ENCODE measurements at regions not wholly inside any gene's neighbourhood (a gene's known extent, or its start where the extent isn't known, plus 50 kb on each side); places are given as distances from the start of the nearest gene placed in this dataset.
A peak's percentile ranks its signal among the peaks of the same experiment; 100 is the strongest.

GRCh38 chr2:176508374-176508773, 239.1 kb downstream of the MTX2 start:
- no peak for DNase-seq

DNA sequence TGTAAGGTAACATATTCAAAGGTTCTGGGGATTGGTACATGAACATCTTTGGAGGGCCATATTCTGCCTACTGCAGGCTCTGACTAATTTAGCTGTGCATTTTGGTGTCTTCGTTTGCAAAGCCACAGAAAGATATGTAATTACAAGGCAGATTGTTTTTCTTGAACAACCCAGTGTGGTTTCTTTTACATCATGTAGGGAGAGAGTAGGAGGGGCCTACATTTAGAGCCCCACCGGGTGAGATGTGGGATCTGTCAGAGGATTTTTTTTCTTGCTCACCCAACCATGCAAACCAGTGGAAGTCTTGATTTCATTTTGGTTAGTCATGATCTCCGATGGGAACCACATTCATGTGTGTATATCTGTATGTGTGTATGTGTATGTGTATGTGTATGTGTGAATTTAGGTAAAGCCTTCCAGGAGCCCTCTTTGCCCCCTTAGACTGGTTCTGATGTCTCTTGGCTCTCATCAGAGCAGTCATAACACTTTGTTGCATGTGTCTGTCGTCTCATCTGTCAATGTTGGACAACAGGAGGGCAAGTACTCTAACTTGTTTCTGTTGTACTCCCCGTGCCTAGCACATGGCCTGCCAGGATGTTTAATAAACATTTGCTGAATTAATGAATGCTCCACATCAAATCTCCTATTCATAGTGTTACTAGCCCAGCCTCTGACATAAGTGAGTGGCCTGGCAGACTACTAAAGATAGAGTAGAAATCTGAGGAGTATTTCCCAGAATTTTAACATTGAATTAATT, 239.9 kb downstream of the MTX2 start:
- peak; percentile 91 for DNase-seq

DNA sequence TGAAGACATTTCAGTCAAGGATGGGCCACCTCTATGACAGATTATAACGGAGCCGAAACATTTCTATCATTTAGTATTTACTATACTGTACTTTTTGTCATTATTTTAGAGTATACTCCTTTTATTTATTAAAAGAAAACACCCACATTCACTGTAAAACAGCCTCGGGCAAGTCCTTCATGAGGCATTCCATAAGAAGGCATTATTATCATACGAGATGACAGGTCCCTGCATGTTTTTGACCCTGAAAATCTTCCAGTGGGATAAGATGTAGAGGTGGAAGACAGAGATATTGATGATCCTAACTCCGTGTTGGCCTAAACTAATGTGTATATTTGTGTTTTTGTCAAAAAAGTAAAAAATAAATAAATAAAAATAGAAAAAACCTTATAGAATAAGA, 245.0 kb downstream of the MTX2 start:
- no peak for DNase-seq

- DNase-seq: peak; percentile 36
These were observed 245.7 kb downstream of the MTX2 start for GRCh38 chr2:176514805-176515500.

DNA sequence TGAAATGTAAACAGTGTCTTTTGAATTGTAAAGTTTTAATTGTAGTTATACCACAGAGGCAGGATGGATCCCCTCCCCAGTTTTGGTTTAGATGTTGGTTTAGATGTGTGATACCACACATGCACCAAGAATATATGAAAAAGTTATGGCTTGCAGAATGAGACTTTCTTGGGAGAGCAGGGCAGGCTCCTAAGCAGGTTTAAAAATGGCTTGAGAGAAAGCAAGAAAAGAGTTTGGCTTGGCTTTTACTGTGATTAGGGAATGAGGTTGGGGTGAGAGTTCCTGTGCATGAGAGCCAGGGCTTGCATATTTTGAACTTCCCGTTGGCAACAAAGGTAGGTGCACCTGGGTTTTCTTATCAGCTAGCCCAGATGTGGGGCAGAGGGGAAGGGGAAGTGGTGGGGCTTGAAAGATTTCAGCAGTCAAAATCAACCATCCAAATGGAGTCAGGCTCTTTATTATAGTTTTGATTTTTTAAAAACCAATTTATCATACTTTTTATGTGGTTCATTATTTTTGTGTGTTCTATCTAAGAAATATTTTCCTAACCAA, 246.9 kb downstream of the MTX2 start:
- no peak for DNase-seq

DNA sequence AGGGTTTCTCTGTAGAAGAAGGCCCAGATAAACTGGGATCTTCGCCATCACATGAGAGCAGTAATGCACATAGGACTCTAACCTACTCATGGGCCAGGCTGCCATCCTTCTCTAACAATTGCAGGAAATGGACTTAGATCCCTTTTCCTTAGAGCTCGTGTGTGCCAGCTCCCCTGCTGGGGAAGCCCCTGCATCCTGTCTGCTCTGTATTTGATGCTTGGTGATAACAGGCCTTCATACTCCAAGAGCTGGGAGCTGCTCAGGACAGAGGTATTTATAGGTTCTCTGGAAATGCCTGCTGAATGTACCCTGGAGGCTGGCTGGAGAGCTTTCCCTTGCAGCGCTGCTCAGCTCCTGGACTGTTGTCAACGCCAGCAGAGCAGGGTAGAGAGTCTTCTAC, 249.6 kb downstream of the MTX2 start:
- DNase-seq: peak; percentile 51

GRCh38 chr2:176521878-176522670, 252.8 kb downstream of the MTX2 start:
- no peak for DNase-seq

- DNase-seq: no peak
These were observed 255.8 kb downstream of the MTX2 start for GRCh38 chr2:176525086-176525485.

DNA sequence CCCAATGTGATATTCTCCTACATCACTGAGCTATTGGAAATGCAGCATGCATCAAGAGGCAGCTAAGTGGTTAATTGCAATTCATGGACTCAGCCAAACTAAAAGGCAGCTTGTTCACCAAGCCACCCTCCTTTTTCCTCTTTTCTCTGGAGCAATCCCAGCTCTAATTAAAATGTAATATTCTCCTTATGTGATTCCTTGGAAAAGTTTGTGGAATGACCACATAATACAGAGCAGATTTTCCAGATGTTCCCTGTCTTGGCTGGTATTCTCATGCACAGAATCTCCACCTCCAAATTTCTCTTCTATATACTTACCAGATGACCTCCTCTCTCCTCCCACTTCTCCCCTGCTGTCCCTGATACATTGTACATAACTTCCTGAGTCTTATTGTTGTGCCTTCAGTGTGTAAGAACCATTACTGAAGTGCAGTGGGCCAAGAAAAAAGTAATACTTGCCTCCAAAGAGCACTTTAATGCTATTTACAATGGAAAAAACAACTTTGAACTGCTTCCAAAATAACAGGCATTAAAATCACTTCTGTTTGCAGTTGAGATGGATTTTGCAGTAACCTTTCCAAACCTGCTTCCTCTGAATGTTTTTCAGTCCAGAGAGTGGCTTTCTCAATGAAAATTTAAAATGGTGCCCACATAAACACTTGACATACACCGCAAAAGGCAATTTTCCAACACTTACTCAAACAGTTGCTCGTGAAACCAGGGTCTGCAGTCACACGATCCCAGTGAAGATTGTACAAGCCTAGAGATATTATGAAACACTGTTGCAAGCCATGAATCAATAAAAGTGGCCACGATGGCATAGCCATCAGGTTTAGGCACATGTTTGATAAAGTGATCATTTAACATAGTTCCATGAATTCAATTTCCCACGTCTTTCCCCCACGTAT, 258.0 kb downstream of the MTX2 start:
- peak; percentile 73 for DNase-seq

- DNase-seq: no peak
These were observed 262.4 kb downstream of the MTX2 start for GRCh38 chr2:176531608-176532007.

GRCh38 chr2:176533505-176534193, 264.4 kb downstream of the MTX2 start:
- no peak for DNase-seq

DNA sequence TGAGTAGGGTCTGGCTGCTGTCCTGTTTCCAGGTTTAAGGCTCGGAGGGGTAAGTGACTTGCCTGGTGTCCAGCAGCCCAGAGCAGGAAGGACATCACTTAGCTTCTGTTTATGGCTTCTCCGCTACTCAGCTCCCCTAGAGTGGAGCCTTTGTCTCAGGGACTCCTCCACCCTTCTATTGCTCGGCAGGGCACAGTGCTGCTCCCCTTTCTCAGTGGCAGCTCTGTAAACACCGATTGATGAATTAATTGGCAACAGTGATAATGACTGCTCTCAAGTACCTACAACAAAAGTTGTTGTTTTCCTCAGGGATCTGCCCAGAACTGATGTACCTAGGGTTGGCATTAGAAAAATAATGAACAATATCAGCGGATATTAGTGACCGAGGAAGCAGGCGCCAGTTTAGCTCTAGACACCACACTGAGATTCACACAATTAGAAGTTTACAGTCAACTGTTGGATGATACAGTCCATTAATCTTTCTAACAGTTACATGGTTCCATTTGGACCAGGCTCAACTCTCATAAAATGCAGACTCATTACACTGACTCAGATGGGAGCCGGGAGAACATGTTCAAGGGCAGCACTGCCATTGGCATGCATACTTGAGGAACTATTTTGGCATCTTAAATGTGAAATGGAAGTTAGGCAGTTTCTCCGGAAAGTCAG, 265.7 kb downstream of the MTX2 start:
- DNase-seq: peak; percentile 85

GRCh38 chr2:176535467-176536113, 266.3 kb downstream of the MTX2 start:
- peak; percentile 31 for DNase-seq

DNA sequence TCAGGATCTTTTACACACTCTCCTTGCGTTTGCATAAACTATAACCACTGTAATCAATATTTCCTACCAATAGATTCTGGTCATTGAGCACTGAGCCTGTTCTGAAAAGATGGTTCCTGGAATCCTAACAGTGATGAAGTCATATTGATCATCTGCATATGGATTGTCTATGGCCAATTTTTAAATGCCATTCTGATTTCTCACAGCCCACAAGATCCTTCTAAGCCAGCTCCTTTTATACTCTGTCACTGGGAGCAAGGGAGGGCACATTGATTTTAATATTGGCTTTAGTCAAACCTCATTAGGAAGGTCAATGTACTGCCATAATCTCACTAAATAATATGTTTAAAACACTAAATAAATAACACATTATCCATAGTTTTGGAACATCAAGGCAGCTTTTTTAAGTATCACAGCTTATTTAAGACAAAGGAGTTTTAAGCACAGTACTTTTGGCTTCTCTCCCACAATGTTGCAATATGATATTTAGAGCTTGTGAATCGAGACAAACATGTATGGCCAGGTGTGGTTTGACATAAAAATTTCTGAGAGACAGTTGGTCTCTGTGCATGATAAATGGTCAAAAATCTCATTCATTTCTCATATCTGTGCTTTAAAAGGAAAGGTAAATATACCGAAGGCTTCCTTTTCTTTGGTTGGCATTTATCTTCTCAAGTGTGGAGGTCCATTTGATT, 267.3 kb downstream of the MTX2 start:
- DNase-seq: peak; percentile 30

GRCh38 chr2:176537932-176538331, 268.7 kb downstream of the MTX2 start:
- no peak for DNase-seq

- no peak for DNase-seq
These were observed 271.8 kb downstream of the MTX2 start for GRCh38 chr2:176540995-176541394.

DNA sequence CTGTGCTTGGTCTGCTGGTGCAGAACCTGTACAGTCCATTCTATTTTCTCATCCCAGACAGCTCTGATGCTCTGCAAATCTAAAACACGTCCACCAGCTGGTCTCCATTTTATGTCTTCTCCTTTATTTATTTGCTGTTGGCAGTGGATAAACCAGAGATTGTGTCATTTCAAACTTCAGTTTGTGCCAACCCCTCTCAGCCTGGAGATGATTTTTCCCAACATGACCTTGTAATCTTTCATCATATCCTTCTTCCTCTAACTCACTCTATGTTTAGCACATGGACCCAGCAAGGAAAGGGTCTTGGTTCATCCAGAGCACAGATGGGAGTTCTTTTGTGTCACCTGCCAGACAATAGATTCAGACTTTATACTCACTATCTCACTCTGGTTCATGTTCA, 273.2 kb downstream of the MTX2 start:
- no peak for DNase-seq

- DNase-seq: no peak
These were observed 275.3 kb downstream of the MTX2 start for GRCh38 chr2:176544557-176544956.

DNA sequence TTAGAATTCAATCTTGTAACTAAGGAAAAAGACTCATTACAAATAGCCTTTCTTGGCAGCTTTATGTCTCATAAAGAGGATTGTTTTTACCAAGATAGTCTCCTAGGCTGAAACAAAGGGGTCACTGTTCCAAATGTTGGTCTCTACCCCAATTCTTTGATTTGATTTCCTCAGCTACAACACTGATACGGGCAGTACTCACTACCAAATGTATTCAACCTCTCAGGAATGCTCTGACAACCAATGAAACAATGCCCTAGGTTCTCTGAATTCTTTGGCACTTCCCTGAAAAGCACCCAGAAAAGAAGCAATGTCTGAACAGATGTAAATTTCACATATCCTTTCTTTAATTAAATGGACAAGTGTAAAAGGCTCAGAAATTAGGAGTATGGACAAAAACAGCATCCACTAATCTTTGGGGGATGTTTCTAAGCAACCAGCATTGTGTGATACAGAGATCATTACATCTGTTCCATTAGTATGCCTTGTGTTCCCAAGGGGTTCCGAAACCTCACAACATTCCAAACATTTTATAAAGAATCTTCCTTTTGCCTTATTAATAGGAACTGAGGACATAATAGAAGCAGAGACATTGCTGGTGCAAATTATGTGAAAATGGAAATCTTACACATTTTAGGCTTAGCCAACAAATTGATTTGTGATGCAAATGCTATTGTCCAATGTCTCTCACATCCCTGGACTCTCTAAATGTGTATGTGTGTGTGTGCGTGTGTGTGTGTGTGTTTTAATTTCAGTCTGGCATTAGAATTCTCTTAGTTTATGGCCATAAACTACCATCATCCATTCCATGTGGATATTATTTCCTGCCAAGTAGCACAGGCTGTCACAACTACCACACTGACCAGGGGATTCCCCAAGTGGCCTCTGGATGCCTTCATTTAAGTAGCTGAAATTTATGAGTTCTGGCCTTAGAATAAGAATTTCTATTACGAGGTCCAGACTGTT, 276.0 kb downstream of the MTX2 start:
- peak; percentile 56 for DNase-seq

Measured in fibroblast of skin of right biceps (primary cell).